GM19438 (cell line): ENCODE measurements at regions not wholly inside any gene's neighbourhood (a gene's known extent, or its start where the extent isn't known, plus 50 kb on each side); places are given as distances from the start of the nearest gene placed in this dataset.
"Not testable (repeated sequence)": the region's sequence is repeated elsewhere in the genome, so short reads cannot be mapped to it uniquely, and the experiment has no call there.

Source experiments
- ATAC-seq: cut with Tn5 transposase; IDR thresholded peaks from one replicate; pipeline ENCODE4 v1.9.1; 2021; ENCODE audit warnings: low read depth; ENCODE audit not compliant: unreplicated experiment

GRCh38 chr12:23222801-23223200 lies 597.8 kb downstream of the ETNK1 start:
- ATAC-seq, result no peak

GRCh38 chr12:23228101-23228500 lies 603.1 kb downstream of the ETNK1 start:
- ATAC-seq, result no peak

- ATAC-seq, result no peak
These were observed 605.9 kb downstream of the ETNK1 start for GRCh38 chr12:23230899-23231298.

- no peak for ATAC-seq
These were observed 611.3 kb downstream of the ETNK1 start for GRCh38 chr12:23236066-23236780.

GRCh38 chr12:23236811-23237210 lies 611.8 kb downstream of the ETNK1 start:
- no peak for ATAC-seq

GRCh38 chr12:23238190-23238589 lies 613.2 kb downstream of the ETNK1 start:
- no peak for ATAC-seq

GRCh38 chr12:23238957-23239356 lies 614.0 kb downstream of the ETNK1 start:
- ATAC-seq, result no peak

GRCh38 chr12:23245186-23245585 lies 620.2 kb downstream of the ETNK1 start:
- ATAC-seq, result no peak

GRCh38 chr12:23253191-23253590 lies 628.2 kb downstream of the ETNK1 start:
- no peak for ATAC-seq

GRCh38 chr12:23253910-23254309 lies 628.9 kb downstream of the ETNK1 start:
- ATAC-seq, result not testable (repeated sequence)

- no peak for ATAC-seq
These were observed 634.6 kb downstream of the ETNK1 start for GRCh38 chr12:23259558-23259957.

GRCh38 chr12:23262670-23263069 lies 637.7 kb downstream of the ETNK1 start:
- no peak for ATAC-seq

GRCh38 chr12:23277831-23278230 lies 652.9 kb downstream of the ETNK1 start:
- ATAC-seq, result no peak

- no peak for ATAC-seq
These were observed 656.3 kb downstream of the ETNK1 start for GRCh38 chr12:23281295-23281694.

GRCh38 chr12:23282701-23283100 lies 657.7 kb downstream of the ETNK1 start:
- ATAC-seq, result no peak

- not testable (repeated sequence) for ATAC-seq
These were observed 661.0 kb downstream of the ETNK1 start for GRCh38 chr12:23285764-23286530.

GRCh38 chr12:23290627-23291330 lies 658.7 kb downstream of the SOX5 start:
- no peak for ATAC-seq

- ATAC-seq, result no peak
These were observed 646.2 kb downstream of the SOX5 start for GRCh38 chr12:23303220-23303619.

- no peak for ATAC-seq
These were observed 645.6 kb downstream of the SOX5 start for GRCh38 chr12:23303821-23304220.

GRCh38 chr12:23333938-23334337 lies 615.5 kb downstream of the SOX5 start:
- no peak for ATAC-seq

GRCh38 chr12:23335593-23335992 lies 613.9 kb downstream of the SOX5 start:
- ATAC-seq, result no peak
